Esophagus muscularis mucosa (tissue), 3 donors: ENCODE measurements at regions not wholly inside any gene's neighbourhood (a gene's known extent, or its start where the extent isn't known, plus 50 kb on each side); places are given as distances from the start of the nearest gene placed in this dataset.

Experiments used
- CTCF ChIP-seq, 3 experiments: fragments of 200-600 bp in 2 of 3; fragments of 450-650 bp in 1 of 3; sonication (generic) in 2 of 3; IDR thresholded peaks; one replicate each; pipeline ENCODE4 v1.5.1; 2017 to 2019; ENCODE audit warnings: antibody characterized with exemption in 3 of 3, mild to moderate bottlenecking in 2 of 3, moderate library complexity in 1 of 3
- POLR2A ChIP-seq: fragments of 450-650 bp; IDR thresholded peaks from one replicate; pipeline ENCODE4 v1.6.1; 2017; ENCODE audit warnings: antibody characterized with exemption, moderate library complexity, mild to moderate bottlenecking, low read depth
- POLR2AphosphoS5 ChIP-seq, 2 donors: sonication (generic); formaldehyde crosslinking; IDR thresholded peaks; one replicate each; pipeline ENCODE4 v1.6.1; 2017; ENCODE audit warnings: antibody characterized with exemption in 2 of 2

GRCh38 chr6:27668442-27669294 is 195.8 kb upstream of the ZNF184 start:
- no peak for TF ChIP-seq CTCF (IDR thresholded peaks at IDR 0.05)
- no peak for TF ChIP-seq POLR2A
- TF ChIP-seq POLR2AphosphoS5 (IDR thresholded peaks at IDR 0.05) = no peak
